ENCODE measurements at regions not wholly inside any gene's neighbourhood (a gene's known extent, or its start where the extent isn't known, plus 50 kb on each side); places are given as distances from the start of the nearest gene placed in this dataset.

GRCh38 chr1:222109836-222110235, 367.9 kb upstream of the DUSP10 start:
- TF ChIP-seq, protein P1, sequence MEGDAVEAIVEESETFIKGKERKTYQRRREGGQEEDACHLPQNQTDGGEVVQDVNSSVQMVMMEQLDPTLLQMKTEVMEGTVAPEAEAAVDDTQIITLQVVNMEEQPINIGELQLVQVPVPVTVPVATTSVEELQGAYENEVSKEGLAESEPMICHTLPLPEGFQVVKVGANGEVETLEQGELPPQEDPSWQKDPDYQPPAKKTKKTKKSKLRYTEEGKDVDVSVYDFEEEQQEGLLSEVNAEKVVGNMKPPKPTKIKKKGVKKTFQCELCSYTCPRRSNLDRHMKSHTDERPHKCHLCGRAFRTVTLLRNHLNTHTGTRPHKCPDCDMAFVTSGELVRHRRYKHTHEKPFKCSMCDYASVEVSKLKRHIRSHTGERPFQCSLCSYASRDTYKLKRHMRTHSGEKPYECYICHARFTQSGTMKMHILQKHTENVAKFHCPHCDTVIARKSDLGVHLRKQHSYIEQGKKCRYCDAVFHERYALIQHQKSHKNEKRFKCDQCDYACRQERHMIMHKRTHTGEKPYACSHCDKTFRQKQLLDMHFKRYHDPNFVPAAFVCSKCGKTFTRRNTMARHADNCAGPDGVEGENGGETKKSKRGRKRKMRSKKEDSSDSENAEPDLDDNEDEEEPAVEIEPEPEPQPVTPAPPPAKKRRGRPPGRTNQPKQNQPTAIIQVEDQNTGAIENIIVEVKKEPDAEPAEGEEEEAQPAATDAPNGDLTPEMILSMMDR (IDR thresholded peaks at IDR 0.05): no peak
- no peak for TF ChIP-seq POLR2A (IDR thresholded peaks at IDR 0.05)
